Upper lobe of left lung (tissue), 6 donors: ENCODE measurements at regions not wholly inside any gene's neighbourhood (a gene's known extent, or its start where the extent isn't known, plus 50 kb on each side); places are given as distances from the start of the nearest gene placed in this dataset.

Experiments
- ATAC-seq, 2 donors: fragments of 200-7000 bp; cut with Tn5 transposase; one replicate each; pipeline ENCODE4 v1.9.1; 2022; ENCODE audit warnings: mild to moderate bottlenecking in 2 of 2, moderate library complexity in 2 of 2; ENCODE audit not compliant: low FRiP score in 2 of 2
- DNase-seq, 2 donors: peaks; one replicate each; pipeline ENCODE4 v3.0.0-alpha.2; 2019 to 2020
- H3K27ac ChIP-seq, 4 donors: fragments of 200-600 bp; sonication (generic); one replicate each; pipeline ENCODE4 v1.5.1; 2016 to 2019
- H3K27me3 ChIP-seq, 4 donors: fragments of 200-600 bp; sonication (generic); one replicate each; pipeline ENCODE4 v1.5.1; 2017 to 2019
- H3K36me3 ChIP-seq, 4 donors: fragments of 200-600 bp; sonication (generic); one replicate each; pipeline ENCODE4 v1.5.1; 2016 to 2019
- H3K4me1 ChIP-seq, 4 donors: fragments of 200-600 bp; sonication (generic); one replicate each; pipeline ENCODE4 v1.5.1; 2018 to 2019
- H3K4me3 ChIP-seq, 4 donors: fragments of 200-600 bp; sonication (generic); one replicate each; pipeline ENCODE4 v1.5.1; 2017 to 2019; ENCODE audit warnings: mild to moderate bottlenecking in 2 of 4, moderate library complexity in 1 of 4
- H3K9me3 ChIP-seq, 4 donors: fragments of 200-600 bp; sonication (generic); one replicate each; pipeline ENCODE4 v1.5.1; 2018 to 2019
- CTCF ChIP-seq, 6 experiments: fragments of 450-650 bp in 4 of 6; fragments of 200-600 bp in 2 of 6; sonication (generic) in 2 of 6; IDR thresholded peaks; one replicate each; pipeline ENCODE4 v1.5.1; 2016 to 2019; ENCODE audit warnings: antibody characterized with exemption in 6 of 6
- EP300 ChIP-seq, 4 donors: sonication (generic); formaldehyde crosslinking; IDR thresholded peaks; one replicate each; pipeline ENCODE4 v1.5.1; 2017; ENCODE audit warnings: antibody characterized with exemption in 4 of 4, control low read depth in 2 of 4
- POLR2A ChIP-seq, 4 donors: fragments of 450-650 bp; IDR thresholded peaks; one replicate each; pipeline ENCODE4 v1.5.1; 2016 to 2017; ENCODE audit warnings: antibody characterized with exemption in 4 of 4, mild to moderate bottlenecking in 2 of 4
- POLR2AphosphoS5 ChIP-seq, 2 donors: sonication (generic); formaldehyde crosslinking; IDR thresholded peaks; one replicate each; pipeline ENCODE4 v1.5.1; 2017; ENCODE audit warnings: antibody characterized with exemption in 2 of 2
- WGBS, 2 donors: methylation state at CpG; one replicate each; pipeline ENCODE4 v1.1.5; 2017 to 2018; 5-methylcytosine and 5-hydroxymethylcytosine counted together
- donor health status: DM: no; HTN: no; CAD: no; lungs with moderate emphysema.
- donor health status: DM: no; HTN: yes; CAD: no; lungs with severe emphysema.

GRCh38 chr6:139659711-139660110, 285.3 kb upstream of the CITED2 start:
- Histone ChIP-seq H3K9me3 (no peaks in the 10 kb centered on the region), H3K27me3 (no peaks in the 10 kb centered on the region), H3K36me3 (no peaks in the 10 kb centered on the region), H3K4me1 (peaks cover 0 to 8% (median 0%) of the 10 kb centered on the region in 4 donors), H3K27ac (no peak overlapping the region), H3K4me3 (no peak overlapping the region)
- WGBS, 2 donors, result 48 to 55% methylated on average over 2 of the region's 2 CpGs
- ATAC-seq, result no peak
- TF ChIP-seq POLR2A (IDR thresholded peaks at IDR 0.05), result no peak
- TF ChIP-seq CTCF (IDR thresholded peaks at IDR 0.05), result no peak
- DNase-seq, result no peak

GRCh38 chr6:139659196-139659595, 284.7 kb upstream of the CITED2 start:
- WGBS, 2 donors, result 80% methylated on average over 3 of the region's 3 CpGs
- ATAC-seq (no peak), DNase-seq (no peak)
- Histone ChIP-seq H3K4me3 (no peak overlapping the region), H3K36me3 (no peaks in the 10 kb centered on the region), H3K9me3 (no peaks in the 10 kb centered on the region), H3K4me1 (peaks cover 0 to 8% (median 0%) of the 10 kb centered on the region in 4 donors), H3K27ac (no peak overlapping the region), H3K27me3 (no peaks in the 10 kb centered on the region)
- TF ChIP-seq POLR2AphosphoS5 (IDR thresholded peaks at IDR 0.05) (no peak), CTCF (IDR thresholded peaks at IDR 0.05) (no peak), POLR2A (IDR thresholded peaks at IDR 0.05) (no peak), EP300 (IDR thresholded peaks at IDR 0.05) (no peak)

GRCh38 chr6:139657119-139657518, 282.7 kb upstream of the CITED2 start:
- DNase-seq (no peak), ATAC-seq (no peak)
- Histone ChIP-seq H3K4me3 (no peak overlapping the region), H3K4me1 (peaks cover 0 to 8% (median 0%) of the 10 kb centered on the region in 4 donors), H3K9me3 (no peaks in the 10 kb centered on the region), H3K36me3 (no peaks in the 10 kb centered on the region), H3K27ac (no peak overlapping the region), H3K27me3 (no peaks in the 10 kb centered on the region)
- TF ChIP-seq EP300 (IDR thresholded peaks at IDR 0.05) (no peak), POLR2AphosphoS5 (IDR thresholded peaks at IDR 0.05) (no peak), POLR2A (IDR thresholded peaks at IDR 0.05) (no peak), CTCF (IDR thresholded peaks at IDR 0.05) (no peak)
- 82 to 100% methylated on average over 1 of the region's 1 CpG for WGBS, 2 donors

- 63% methylated on average over 5 of the region's 5 CpGs for WGBS, 2 donors
- Histone ChIP-seq H3K9me3 (no peaks in the 10 kb centered on the region), H3K4me3 (no peak overlapping the region), H3K27ac (no peak overlapping the region), H3K4me1 (peaks cover 0 to 8% (median 0%) of the 10 kb centered on the region in 4 donors), H3K27me3 (no peaks in the 10 kb centered on the region), H3K36me3 (no peaks in the 10 kb centered on the region)
- ATAC-seq, result no peak
- no peak for DNase-seq
- no peak for TF ChIP-seq EP300 (IDR thresholded peaks at IDR 0.05)
- TF ChIP-seq POLR2A (IDR thresholded peaks at IDR 0.05), result no peak
- no peak for TF ChIP-seq POLR2AphosphoS5 (IDR thresholded peaks at IDR 0.05)
- no peak for TF ChIP-seq CTCF (IDR thresholded peaks at IDR 0.05)
Observed at GRCh38 chr6:139655783-139656705, 281.6 kb upstream of the CITED2 start.
